Nephron progenitor cell (in vitro differentiated cells): ENCODE measurements at regions not wholly inside any gene's neighbourhood (a gene's known extent, or its start where the extent isn't known, plus 50 kb on each side); places are given as distances from the start of the nearest gene placed in this dataset.

Source experiments
- DNase-seq: peaks from one replicate; pipeline ENCODE4 v3.0.0; 2021
- H3K27ac Mint-ChIP-seq: 2 replicates; pipeline ENCODE4 v1.8.0; 2021; ENCODE audit warnings: mild to moderate bottlenecking, moderate library complexity, mixed read lengths
- H3K27me3 Mint-ChIP-seq: 2 replicates; pipeline ENCODE4 v1.8.0; 2021; ENCODE audit warnings: mild to moderate bottlenecking, low read depth, mixed read lengths; ENCODE audit not compliant: poor library complexity
- H3K36me3 Mint-ChIP-seq: 2 replicates; pipeline ENCODE4 v1.8.0; 2021; ENCODE audit warnings: low read depth, mixed read lengths
- H3K4me1 Mint-ChIP-seq: 2 replicates; pipeline ENCODE4 v1.8.0; 2021; ENCODE audit warnings: mixed read lengths
- H3K4me3 Mint-ChIP-seq: 2 replicates; pipeline ENCODE4 v1.8.0; 2021; ENCODE audit warnings: mild to moderate bottlenecking, moderate library complexity, mixed read lengths
- H3K9me3 Mint-ChIP-seq: 2 replicates; pipeline ENCODE4 v1.8.0; 2021; ENCODE audit warnings: mild to moderate bottlenecking, moderate library complexity, mixed read lengths
- CTCF ChIP-seq: fragments of 200-600 bp; sonication (generic); IDR thresholded peaks from 2 replicates; pipeline ENCODE4 v1.5.0; 2021; ENCODE audit warnings: antibody characterized with exemption

GRCh38 chr7:22895140-22895827 lies 72.6 kb upstream of the TOMM7 start:
- no peak for TF ChIP-seq CTCF
- Mint-ChIP-seq H3K36me3 (no peaks in the 10 kb centered on the region), H3K27ac (no peak overlapping the region)

GRCh38 chr7:22894546-22894945 lies 71.9 kb upstream of the TOMM7 start:
- peaks cover 9% of the 10 kb centered on the region for H3K27me3 Mint-ChIP-seq
- H3K36me3 Mint-ChIP-seq, result no peaks in the 10 kb centered on the region
- no peak for DNase-seq
- no peak overlapping the region for H3K4me3 Mint-ChIP-seq
- H3K4me1 Mint-ChIP-seq, result peaks cover 11% of the 10 kb centered on the region
- no peak overlapping the region for H3K27ac Mint-ChIP-seq
- peaks cover 8% of the 10 kb centered on the region for H3K9me3 Mint-ChIP-seq
- TF ChIP-seq CTCF, result no peak

More at GRCh38 chr7:22895140-22895827, 72.6 kb upstream of the TOMM7 start:
- Mint-ChIP-seq H3K27me3 (peaks cover 9% of the 10 kb centered on the region), H3K9me3 (peaks cover 8% of the 10 kb centered on the region), H3K4me3 (no peak overlapping the region), H3K4me1 (peaks cover 11% of the 10 kb centered on the region)
- DNase-seq, result no peak

GRCh38 chr7:22890773-22891172 lies 68.1 kb upstream of the TOMM7 start:
- Mint-ChIP-seq H3K27me3 (peaks cover 12% of the 10 kb centered on the region), H3K9me3 (no peaks in the 10 kb centered on the region), H3K4me1 (peaks cover 4% of the 10 kb centered on the region), H3K4me3 (no peak overlapping the region), H3K36me3 (no peaks in the 10 kb centered on the region), H3K27ac (no peak overlapping the region)
- no peak for TF ChIP-seq CTCF
- DNase-seq, result no peak

- Mint-ChIP-seq H3K36me3 (no peaks in the 10 kb centered on the region), H3K9me3 (no peaks in the 10 kb centered on the region), H3K27ac (no peak overlapping the region), H3K4me3 (no peak overlapping the region), H3K27me3 (peaks cover 10% of the 10 kb centered on the region), H3K4me1 (peaks cover 4% of the 10 kb centered on the region)
- DNase-seq, result no peak
- TF ChIP-seq CTCF, result no peak
These were observed 63.2 kb upstream of the TOMM7 start for GRCh38 chr7:22885797-22886261.

GRCh38 chr7:22884911-22885788 lies 62.5 kb upstream of the TOMM7 start:
- Mint-ChIP-seq H3K4me3 (no peak overlapping the region), H3K4me1 (peaks cover 8% of the 10 kb centered on the region), H3K27me3 (peaks cover 10% of the 10 kb centered on the region), H3K9me3 (no peaks in the 10 kb centered on the region), H3K36me3 (no peaks in the 10 kb centered on the region), H3K27ac (no peak overlapping the region)
- TF ChIP-seq CTCF, result no peak
- DNase-seq, result no peak
